ENCODE measurements at regions not wholly inside any gene's neighbourhood (a gene's known extent, or its start where the extent isn't known, plus 50 kb on each side); places are given as distances from the start of the nearest gene placed in this dataset.

DNA sequence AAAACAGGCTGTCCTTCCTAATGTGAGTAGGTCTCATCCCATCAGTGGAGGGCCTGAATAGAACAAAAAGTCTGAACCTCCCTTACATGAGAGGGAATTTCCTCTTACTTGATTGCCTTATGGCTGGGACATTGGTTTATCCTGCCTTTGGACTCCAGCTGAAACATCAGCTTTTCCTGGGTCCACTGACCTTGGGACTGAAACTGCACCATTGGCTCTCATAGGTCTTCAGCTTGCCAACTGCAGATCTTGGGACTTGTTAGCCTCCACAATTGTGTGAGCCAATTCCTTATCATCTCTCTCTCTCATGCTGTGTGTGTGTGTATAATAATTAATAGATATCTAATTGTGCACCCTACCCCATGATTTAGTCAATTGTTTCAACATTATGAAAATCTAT is 375.3 kb upstream of the DDI1 start:
- no peak for DNase-seq (ENCODE audit: low read depth in 2 of 3, low spot score in 1 of 3)

DNA sequence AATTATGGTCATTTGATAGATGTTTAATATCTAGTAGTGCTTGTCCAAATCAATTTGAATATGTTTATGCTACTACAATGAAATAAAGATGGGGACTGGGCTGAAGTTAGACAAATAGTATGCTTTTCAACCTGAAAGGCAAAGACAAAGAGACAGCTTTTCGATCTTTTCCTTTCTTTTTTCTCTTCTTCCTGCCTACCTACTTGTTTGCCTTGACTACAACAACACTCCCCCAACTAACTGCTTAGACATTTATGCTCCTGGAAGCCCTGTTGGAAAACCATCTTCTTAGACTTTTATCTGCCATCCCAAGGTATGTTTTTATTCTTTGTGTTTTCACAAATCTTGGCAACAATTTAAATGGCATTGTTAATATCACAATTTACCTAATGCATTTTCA is 374.4 kb upstream of the DDI1 start:
- DNase-seq (ENCODE audit: low read depth in 2 of 3, low spot score in 1 of 3), result no peak

GRCh38 chr11:103662880-103663279 is 373.6 kb upstream of the DDI1 start:
- no peak for DNase-seq (ENCODE audit: low read depth in 2 of 3, low spot score in 1 of 3)

DNA sequence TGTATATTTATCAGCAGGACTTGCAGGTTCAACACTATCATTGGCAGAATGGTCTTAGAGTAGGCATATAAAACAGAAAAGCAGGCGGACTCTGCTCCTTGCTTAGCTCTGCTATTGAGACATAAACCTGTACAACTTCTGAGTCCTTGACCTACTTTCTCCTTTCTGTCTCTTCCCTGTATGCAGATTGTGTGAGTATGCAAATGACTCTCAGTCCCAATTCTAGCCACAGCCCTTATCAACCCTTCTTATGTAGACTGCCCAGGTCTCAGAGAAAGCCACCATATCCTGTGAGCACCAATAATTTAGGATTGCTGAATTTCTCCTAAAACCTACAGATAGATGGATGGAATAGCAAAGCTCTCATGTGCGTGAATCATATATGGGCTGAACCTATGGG is 367.6 kb upstream of the DDI1 start:
- no peak for DNase-seq (ENCODE audit: low read depth in 2 of 3, low spot score in 1 of 3)

- DNase-seq (ENCODE audit: low read depth in 2 of 3, low spot score in 1 of 3), result no peak
Measured at GRCh38 chr11:103671143-103671651, 365.2 kb upstream of the DDI1 start.

DNA sequence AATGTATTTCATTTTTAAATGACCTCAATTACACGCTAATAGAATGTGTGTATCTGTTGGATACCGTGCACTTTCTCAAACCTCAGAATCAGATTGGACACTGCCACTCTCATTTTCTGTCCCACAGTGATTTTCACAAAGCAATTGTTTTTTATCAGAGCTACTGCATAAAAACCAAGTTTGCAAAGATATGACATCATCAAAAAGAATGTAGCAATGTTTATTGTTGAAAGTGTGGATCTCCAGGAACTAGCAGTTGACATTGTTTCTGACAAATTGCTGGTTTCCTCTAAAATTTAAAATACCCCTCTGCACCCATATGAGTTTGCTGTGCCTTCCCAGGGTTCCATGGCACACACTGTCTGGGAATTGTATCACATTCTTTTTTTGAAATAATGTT is 362.7 kb upstream of the DDI1 start:
- DNase-seq (ENCODE audit: low read depth in 2 of 3, low spot score in 1 of 3), result no peak

DNA sequence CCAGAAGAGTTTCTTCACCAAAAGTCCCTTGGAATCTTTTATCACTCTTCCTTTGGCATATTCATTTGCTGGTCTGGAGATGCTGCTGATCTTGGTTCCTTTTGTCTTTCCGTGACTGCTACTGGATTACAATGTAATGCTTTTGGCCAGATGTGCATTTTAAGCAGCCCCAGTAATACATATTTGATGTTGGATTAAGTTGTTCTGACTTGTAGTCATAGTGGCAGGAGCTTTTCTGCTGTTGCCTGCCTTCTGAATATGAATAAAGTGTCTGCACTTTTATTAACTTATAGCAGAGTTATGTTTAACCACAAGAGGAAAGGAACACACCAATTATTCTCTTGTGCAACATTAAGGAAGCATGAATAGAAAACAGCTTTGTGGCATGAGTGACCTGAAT is 360.0 kb upstream of the DDI1 start:
- no peak for DNase-seq (ENCODE audit: low read depth in 2 of 3, low spot score in 1 of 3)

DNA sequence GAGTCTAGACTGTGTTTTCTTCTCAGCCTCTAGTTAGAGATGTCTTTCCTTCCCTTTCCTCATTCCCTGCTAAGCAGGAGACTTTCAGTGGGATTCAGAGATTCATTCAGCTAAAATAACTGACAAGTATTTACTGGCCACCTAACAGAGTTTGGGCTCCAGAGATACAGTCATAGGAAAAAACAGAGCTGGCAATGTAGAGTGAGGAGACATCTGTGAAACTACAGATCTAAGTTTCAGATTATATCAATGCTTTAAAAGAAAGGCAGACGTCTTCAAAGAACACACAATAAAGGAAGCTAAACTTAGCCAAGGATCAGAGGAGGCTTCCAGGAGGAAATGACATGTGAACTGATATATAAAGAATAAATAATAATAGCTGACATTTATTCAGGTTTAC is 355.6 kb upstream of the DDI1 start:
- DNase-seq (ENCODE audit: low read depth in 2 of 3, low spot score in 1 of 3), result no peak

DNA sequence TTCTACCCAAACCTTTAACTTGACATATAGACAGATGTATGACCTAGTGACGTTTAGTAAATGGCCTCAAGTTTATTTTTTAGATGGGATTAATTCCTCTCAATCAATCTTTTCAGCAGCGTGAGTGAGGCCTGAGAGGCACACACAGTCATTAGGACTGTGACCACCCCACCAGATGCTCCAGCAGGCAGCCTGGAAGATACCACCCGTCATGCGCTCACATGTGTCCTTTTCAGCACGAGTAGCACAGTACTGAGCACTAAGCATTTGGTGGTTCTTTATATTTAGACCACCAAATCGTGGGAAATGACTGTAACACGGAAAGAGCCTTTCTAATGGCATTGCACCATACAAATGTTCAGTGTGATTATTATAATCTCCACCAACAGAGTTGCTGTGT is 354.6 kb upstream of the DDI1 start:
- no peak for DNase-seq (ENCODE audit: low read depth in 2 of 3, low spot score in 1 of 3)

DNA sequence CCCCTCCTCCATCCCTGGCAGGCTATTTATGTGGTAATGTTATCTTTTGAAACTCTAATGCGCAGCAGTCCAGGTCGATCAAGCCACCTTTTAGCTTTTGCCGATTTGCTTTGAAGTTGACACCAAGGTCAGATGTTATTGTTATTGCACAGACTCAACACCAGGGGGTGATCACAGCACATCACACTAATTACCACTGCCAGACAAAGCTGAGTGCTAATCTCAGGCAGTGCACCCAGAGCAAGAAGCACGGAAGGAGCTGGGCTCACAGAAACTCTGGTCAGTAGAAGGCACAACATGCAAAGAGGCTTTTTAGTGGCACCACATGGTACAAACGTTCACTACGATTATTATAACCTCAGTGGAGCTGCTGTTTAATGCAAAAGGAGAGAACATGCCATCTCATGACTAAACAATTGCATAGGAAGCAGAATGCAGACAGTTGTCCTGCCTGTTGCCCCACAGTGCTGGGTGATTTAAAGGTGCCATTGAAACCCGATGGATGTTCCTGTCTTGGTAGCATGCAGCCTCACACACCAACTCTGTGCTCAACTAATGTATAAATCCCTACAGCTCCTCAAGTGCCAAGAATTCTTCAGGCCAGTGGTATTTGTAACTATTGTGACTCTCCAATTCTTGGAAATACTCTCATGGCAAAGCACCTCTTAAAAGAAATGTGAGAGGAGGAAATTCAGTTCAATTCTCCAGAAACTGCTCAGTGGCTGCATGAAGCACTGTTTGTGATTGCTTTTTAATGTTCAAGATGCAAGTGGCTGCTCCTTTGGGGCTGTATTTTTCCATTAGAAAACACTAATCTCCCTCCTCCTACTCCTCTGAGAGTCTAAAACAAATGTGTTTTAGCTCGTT is 353.9 kb upstream of the DDI1 start:
- peak; percentile 2 to 18 (median 8) for DNase-seq (ENCODE audit: low read depth in 2 of 3, low spot score in 1 of 3)

DNA sequence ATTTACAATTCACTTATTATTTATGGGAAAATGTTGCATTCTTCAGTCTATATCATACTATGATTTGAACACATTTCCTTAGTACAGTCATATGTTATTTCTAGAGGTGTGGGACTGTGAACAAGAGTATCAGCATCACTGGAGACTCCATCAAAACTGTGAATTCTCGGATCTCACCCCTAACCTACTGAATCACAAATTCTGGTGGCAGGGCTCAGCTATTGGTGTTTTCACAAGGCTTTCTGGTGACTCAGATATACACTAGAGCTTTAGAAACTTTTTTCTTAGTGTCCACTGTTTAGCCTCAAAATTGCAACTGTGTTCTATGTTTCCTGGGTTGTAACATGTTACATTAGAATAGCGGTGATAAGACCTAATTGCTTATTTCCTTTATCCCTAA is 352.9 kb upstream of the DDI1 start:
- no peak for DNase-seq (ENCODE audit: low read depth in 2 of 3, low spot score in 1 of 3)

GRCh38 chr11:103688924-103689323 is 347.5 kb upstream of the DDI1 start:
- DNase-seq (ENCODE audit: low read depth in 2 of 3, low spot score in 1 of 3), result no peak

GRCh38 chr11:103690356-103690755 is 346.1 kb upstream of the DDI1 start:
- DNase-seq (ENCODE audit: low read depth in 2 of 3, low spot score in 1 of 3), result no peak

DNA sequence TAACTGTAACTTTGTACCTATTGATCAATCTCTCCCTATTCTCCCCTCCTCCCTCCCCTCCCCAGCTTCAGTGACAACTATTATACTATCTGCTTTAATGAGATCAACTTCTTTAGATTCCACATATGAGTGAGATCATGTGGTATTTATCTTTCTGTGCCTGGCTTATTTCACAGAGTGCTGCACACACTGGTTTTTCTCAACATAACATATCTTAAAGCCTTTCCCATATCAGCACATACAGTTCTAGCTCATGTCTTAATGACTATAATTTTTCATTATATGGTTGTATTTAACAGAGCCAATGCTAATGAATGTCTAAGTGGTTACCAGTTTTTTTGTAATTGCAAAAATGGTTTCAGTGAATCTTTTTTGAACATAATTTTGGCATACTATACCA is 340.3 kb upstream of the DDI1 start:
- DNase-seq (ENCODE audit: low read depth in 2 of 3, low spot score in 1 of 3), result no peak

DNA sequence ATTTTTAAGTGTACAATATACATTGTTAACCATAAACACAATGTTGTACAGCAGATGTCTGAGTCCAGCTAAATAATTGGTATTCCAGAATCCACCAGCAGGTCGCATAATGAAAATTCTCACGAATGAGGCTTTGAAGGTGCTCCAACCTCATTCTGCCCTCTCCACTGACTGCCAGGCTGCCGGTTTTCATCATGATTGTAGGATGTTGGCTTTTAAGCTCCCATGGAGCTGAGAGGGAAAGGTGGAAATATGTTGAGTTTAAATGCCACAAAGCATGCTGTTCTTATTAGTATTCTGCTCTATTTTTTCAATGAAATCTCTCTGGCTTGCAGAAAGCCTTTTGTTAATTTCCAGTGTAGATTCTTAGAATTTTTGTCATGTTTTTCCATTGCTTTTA is 337.2 kb upstream of the DDI1 start:
- no peak for DNase-seq (ENCODE audit: low read depth in 2 of 3, low spot score in 1 of 3)

DNA sequence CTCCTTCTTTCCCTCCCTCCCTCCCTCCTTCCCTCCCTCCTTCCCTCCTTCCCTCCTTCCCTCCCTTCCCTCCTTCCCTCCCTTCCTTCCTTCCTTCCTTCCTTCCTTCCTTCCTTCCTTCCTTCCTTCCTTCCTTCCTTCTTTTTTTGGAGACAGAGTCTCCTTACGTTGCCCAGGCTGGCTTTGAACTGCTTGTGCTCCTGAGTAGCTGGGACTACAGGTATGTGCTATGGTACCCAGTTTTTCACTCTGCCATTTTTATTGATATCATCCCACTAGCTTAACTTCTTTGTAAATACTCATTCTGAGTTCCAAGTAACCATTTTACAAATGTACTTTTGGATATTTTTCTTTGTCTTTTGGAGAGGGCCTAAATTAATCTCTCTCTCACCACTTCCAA is 336.8 kb upstream of the DDI1 start:
- no peak for DNase-seq (ENCODE audit: low read depth in 2 of 3, low spot score in 1 of 3)

GRCh38 chr11:103700622-103701021 is 335.8 kb upstream of the DDI1 start:
- no peak for DNase-seq (ENCODE audit: low read depth in 2 of 3, low spot score in 1 of 3)

- DNase-seq (ENCODE audit: low read depth in 2 of 3, low spot score in 1 of 3), result no peak
Measured at GRCh38 chr11:103703437-103703836, 333.0 kb upstream of the DDI1 start.

- DNase-seq (ENCODE audit: low read depth in 2 of 3, low spot score in 1 of 3), result no peak
Measured at GRCh38 chr11:103703954-103704353, 332.5 kb upstream of the DDI1 start.

DNA sequence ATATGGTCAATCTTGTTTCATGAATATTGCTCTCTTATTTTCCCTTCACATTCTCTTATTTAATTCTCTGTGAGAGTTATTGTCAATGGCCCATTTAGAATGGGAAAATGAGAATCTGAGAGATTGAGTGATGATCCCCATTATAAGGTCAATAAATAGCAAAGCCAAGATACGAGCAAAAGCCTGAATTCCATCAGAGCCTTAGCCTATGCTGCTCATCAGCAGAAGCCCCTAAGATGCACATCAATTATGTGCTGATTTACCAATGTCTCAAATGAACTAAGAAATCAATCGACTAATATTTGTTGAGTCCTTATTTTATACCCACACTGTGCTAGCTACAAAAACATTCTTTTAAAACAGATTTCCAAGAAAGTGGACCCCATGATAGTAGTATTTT is 330.8 kb upstream of the DDI1 start:
- no peak for DNase-seq (ENCODE audit: low read depth in 2 of 3, low spot score in 1 of 3)

DNA sequence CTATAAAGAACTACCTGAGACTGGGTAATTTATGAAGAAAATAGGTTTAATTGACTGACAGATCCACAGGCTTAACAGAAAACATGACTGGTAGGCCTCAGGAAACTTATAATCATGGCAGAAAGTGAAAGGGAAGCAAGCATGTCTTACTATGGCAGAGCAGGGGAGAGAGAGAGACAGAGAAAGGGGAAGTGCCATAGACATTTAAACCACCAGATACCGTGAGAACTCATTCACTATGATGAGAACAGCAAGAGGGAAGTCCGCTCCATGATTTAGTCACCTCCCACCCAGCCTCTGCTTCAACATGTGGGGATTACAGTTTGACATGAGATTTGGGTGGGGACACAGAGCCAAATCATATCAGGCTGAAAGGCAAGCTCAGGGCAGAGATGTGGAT is 327.1 kb upstream of the DDI1 start:
- no peak for DNase-seq (ENCODE audit: low read depth in 2 of 3, low spot score in 1 of 3)

- no peak for DNase-seq (ENCODE audit: low read depth in 2 of 3, low spot score in 1 of 3)
Measured at GRCh38 chr11:103714246-103714645, 322.2 kb upstream of the DDI1 start.

DNA sequence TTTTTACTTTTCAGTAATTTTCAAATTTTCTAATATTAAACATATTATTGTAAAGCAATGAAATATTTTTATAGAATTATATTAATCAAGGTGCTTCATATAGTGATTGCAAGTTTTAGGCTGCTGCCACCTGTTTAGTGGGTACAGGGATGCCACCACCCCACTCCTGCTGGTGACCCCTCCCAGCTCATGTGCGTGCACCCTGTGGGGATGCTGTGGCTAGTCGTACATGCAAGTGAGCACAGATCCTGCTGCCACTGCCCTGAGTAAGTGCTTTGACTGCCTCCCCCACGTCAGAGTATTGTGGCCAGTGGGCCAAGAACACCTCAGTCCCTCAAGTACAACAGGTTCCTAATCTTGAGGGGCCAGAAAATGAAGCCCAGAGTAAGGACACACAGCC is 320.1 kb upstream of the DDI1 start:
- DNase-seq (ENCODE audit: low read depth in 2 of 3, low spot score in 1 of 3), result no peak
